ENCODE measurements at regions not wholly inside any gene's neighbourhood (a gene's known extent, or its start where the extent isn't known, plus 50 kb on each side); places are given as distances from the start of the nearest gene placed in this dataset.
A peak's percentile ranks its signal among the peaks of the same experiment; 100 is the strongest.
"Not testable (repeated sequence)": the region's sequence is repeated elsewhere in the genome, so short reads cannot be mapped to it uniquely, and the experiment has no call there.

DNA sequence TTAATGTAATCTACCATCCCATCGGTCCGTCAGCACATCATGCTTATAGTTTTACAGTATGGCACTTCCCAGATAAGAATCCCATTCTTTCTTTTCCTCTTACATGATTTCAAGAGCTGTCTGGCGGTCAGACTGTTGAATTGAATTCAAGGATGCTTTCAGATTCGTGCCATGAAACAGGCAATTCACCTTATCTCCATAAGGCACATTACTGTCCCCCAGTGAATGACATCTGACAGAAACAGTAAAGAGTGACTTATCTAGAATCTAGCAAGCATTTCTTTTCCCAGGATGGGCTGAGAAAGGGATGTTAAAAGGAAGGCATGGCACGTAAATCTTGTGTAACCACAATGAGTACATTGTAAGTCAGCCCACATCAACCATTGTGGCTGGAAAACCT lies 61.1 kb upstream of the SEM1 start:
- DNase-seq (no peak), ATAC-seq (no peak)

DNA sequence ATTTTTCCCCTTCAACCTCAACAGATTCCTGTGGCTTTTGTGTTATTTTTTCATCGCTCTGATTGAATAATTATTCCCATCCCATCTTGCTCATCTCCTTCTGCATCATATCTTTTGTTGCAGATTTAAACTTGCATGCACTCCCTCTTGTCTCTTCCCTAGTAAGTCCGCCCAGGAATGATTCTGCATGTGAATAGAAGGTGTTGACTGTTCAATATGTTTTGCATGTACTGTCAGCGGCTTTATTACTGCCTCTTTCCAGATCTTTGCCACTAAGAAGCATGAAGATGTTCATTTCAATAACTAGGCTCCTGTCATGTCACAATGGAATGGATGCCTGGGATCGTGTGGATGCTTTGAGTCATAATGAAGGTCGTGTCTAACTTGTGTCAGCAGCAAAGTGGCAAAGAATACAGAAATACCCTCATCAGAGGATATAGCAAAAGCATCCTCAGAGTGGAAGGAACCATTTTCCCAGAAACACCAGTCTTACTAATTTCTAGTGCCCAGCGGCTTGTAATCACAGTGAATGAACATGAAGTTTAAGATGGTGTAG lies 62.6 kb upstream of the SEM1 start:
- no peak for DNase-seq
- ATAC-seq: no peak

DNA sequence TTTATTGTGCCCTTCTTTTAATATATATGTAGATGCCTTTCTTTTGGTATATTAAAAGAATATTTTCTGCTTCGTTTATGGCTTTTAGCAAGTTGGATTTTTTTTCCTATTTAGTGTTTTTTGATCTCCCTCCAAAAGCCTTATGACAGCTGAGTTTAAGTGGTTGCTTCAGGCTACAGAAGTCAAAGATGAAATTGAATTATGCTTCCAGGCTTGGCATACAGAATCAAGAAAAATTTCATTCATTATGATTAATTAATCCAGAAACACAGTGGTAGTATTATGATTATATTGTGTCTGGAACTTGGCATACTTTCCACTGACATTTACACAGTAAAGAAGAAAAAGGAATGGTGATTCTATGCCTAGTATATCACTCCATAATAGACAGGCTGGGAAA lies 63.8 kb upstream of the SEM1 start:
- no peak for DNase-seq
- ATAC-seq: no peak

DNA sequence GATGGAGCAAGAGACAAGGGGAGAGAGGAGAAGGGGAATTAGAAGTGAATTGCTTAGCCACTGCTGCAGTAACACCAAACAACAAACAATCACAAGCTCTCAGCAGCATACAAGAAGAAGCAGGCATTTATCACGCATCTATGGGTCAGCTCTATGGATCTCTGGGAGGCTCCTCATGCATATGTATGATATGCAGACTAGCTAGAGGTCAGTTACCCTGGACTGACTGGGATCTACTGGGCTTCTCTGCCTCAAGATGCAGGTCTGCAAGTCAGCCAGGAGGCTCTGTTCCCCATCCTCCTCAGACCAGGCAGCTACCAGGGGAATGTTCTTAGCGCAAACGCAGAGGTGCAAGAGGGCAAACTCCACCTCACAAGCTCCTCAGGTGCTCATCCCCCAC lies 64.7 kb upstream of the SEM1 start:
- DNase-seq: no peak
- no peak for ATAC-seq

DNA sequence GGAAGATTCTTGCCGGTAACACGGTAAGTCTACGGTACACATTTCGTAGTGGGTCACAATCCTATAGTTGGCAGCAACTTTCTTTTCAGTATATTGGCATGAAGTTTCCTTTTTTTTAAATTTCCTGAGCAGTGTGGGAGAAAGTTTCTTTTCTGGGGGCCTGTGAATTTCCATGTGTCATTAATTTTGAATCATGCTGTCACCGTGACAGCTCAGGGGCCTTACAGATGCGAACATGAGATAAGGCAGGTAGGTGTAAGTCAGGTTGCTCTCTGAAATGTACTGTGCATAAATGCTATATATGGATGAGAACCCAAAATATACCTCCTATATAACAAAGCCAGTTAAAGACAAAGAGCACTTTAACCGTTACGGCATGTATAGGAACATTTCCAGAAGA lies 65.4 kb upstream of the SEM1 start:
- ATAC-seq: no peak

DNA sequence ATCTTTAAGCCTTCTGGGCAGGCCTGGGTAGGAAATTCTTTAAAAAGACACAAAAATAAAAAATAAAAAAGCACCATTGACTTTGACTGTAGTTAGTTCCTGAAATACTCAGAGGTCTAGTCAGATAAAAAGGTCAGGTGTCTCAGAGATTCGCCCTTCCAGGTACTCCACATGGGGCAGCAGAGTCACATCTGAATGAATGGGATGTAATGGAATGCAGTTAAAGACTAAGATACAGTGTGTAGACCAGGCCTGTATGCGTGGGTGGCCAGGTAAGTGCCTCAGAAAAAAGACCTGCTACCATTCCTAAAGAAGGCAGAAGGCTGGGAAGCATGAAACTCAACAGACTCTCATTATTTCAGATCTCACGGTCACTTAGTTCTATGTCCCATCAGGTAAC lies 68.6 kb upstream of the SEM1 start:
- ATAC-seq: no peak
- no peak for DNase-seq

More for the DNA sequence above, 65.4 kb upstream of the SEM1 start:
- DNase-seq: no peak

DNA sequence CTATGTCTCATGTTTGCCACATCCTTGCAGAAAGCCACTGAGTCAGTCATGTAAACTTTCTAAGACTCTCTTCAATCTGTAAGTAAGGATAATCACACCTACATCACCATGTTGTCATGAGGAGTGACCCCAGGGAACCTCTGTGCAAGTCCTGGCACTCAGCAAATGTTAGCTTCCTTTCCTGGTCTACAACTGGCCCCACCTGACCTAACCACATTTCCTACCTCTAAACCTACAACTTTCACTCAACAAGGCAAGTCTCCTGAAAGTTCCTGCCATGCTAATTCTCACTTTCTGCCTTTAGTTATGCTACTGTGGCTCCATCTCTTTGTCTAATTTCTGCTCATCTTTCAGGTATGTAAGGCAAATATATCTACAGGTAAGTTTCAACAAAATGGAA lies 72.3 kb upstream of the SEM1 start:
- DNase-seq (no peak), ATAC-seq (peak; percentile 23)

DNA sequence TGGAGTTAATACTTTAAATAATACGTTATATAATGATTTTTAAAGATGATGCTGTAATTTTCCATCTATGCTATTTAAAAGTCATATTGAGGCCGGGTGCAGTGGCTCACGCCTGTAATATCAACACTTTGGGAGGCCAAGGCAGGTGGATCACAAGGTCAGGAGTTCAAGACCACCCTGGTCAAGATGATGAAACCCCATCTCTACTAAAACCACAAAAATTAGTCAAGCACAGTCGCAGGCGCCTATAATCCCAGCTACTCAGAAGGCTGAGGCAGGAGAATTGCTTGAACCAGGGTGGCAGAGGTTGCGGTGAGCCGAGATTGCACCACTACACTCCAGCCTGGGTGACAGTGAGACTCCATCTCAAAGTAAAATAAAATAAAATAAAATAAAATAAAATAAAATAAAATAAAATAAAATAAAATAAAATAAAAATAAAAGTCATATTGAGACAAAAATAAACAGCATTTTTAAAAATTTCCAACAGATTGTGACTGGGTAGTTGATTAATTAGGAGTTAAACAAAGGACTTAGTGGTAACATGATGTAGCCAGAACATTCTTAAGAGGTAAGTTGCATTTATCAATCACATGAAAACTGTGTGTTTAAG lies 73.1 kb upstream of the SEM1 start:
- not testable (repeated sequence) for DNase-seq, ATAC-seq

DNA sequence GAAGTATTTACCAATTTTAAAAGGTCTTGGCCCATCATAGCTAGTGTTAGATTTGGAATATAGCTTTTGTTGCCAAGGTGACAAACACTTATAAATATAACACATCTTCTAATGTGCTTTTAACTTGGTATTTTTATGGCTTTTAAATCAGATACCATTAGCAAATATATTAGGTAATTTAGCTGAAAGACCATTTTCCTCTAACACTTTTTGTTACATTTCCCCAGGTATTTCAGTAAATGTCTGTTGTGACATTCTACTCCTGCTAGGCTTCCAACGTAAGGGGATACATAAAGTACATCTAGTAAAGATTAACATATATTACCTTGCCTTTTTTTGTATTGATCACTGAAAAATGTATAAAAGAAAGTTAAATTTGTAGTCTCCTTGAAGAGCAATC lies 75.0 kb upstream of the SEM1 start:
- ATAC-seq (no peak), DNase-seq (no peak)

DNA sequence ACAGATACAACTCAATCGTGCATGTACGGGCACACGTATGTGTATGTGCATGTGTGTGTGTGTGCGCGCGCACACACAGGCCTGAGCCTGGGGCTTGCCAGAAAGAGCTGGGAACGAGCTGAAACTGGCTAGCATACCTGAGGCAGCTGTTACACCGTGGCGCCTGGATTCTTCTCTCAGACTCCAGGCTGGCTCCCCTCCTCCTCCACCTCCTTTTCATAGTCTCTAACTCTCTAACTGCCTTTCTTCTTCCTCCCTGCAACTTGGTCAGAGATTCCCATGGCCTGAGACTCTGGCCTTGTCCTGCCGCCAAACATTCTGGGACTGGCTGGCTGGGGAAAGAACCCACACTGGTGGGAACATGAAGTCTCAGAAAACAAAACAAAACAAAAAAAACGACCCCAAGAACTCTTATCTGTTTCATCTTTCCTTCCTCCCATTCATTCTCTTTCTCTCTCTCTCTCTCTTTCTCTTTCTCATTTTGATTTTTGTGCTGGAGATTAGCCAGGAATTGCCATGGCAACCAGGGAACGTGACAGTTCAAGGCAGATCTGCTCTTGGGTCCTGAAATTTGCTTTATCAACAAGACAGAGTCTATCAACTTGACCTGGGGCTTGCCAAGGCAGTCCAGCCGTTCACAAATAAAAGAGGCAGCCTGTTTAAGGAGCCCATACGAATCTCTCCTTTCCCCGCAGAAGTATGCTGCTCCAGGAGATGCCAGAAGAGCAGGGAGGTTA lies 76.8 kb upstream of the SEM1 start:
- DNase-seq (no peak), ATAC-seq (no peak)

DNA sequence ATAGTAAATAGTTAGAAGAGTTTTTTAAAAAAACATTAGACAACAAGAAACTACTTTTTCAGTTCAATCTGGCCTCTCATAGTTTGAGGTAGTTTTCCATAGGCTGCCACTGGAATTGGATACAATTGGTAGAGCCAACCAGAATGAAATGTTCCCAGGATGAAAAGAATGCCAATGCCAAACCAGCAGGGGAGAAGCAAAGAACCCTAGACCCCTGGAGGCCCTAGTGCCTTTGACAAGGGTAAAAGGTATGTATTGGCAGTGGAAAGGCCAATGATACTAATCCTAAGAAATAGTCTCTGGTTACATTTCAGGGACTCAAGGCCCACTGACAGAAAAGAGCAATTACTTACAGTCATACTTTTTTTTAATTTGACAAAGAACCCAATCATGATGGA lies 77.4 kb upstream of the SEM1 start:
- no peak for ATAC-seq
- DNase-seq: no peak

DNA sequence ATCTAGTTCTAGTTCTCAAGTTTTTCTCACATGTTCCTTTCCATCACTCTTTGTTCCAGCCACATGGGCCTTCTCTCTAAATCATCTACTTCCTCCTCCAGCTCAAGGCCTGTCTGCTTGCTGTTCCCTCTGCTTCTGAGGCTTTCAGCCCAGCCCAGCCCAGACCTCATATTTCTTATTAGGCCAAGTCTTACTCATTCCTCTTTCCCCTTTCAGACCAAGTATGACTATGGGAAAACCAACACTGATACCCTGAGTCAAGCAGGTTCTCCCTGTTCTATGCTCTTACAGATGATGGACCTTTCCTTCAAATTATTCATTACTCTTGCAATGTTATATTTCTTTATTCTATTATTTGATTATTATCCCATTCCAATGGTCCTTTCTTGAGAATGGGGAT lies 80.3 kb upstream of the SEM1 start:
- DNase-seq (no peak), ATAC-seq (no peak)

DNA sequence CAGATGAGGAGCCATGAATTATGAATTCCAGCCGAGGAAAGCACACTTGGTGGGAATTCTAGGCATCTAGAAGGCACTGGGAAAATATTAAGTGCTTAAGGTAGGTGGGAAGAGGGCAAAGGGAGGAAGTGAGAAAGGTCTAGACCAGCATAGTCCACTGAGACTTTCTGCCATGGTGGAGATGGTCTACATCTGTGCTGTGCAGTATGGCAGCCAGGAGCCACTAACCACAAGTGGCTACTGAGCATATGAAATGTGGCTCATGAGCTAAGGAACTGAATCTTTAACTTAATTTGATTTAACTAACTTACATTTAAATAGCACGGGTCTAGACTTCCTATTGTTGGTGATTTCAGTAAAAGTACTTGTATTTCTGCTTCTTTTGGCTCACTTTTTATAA lies 82.5 kb upstream of the SEM1 start:
- no peak for ATAC-seq
- DNase-seq: no peak

DNA sequence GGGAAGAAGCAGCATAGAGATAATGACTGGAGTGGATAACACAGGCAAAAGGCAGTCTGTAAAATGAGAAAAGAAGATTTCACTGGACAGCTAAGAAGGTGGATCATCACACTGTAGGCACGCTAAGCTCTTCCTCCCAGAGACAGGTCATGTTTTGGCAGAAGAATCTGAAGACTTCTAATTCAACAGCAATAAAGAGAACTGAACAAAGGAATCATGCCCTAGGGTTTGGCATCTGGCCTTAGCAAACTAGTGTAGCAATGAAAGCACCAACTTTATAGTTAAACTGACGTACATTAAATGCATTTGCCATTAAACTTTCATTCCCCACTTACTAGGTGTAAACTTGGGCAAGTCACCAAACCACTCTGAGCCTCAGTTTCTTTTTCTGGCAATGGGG lies 84.4 kb upstream of the SEM1 start:
- DNase-seq (no peak), ATAC-seq (no peak)

DNA sequence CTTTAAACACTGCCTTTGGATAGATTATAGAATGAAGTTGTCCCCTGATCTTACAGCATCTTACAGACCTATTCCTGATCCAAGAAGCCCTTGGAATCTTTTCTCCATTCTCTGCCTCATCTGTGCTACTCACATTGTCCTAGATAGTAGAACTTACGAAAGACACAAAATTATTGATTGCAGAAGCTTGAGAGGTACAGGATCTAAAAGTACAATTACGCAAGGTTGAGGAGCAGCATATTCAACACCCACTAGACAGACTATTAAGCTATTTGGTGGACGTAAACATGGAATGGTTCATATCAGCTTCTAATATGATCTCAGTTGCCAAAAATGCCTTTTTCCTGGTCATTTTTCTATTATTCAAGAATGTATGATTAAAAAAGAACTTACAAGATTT lies 90.5 kb upstream of the SEM1 start:
- DNase-seq: no peak
- no peak for ATAC-seq

DNA sequence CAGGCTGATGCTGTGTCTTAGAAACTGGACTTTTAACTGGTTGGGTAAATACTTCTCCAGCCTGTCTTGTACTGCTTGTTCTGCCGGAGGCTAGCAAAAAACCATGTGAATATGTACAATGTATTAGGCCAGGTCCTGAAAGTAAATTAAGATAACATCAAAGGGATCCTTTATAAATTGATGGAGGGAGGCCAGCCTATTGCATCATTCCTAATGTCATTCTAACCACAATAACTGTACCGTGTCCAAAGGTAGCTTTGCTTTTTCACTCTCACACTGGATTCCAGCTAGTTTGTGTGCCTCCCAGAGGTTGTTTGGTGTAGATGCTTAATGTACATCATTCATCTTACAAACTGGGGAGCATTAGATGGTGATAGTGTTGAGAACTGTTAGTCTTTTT lies 91.2 kb upstream of the SEM1 start:
- no peak for DNase-seq

DNA sequence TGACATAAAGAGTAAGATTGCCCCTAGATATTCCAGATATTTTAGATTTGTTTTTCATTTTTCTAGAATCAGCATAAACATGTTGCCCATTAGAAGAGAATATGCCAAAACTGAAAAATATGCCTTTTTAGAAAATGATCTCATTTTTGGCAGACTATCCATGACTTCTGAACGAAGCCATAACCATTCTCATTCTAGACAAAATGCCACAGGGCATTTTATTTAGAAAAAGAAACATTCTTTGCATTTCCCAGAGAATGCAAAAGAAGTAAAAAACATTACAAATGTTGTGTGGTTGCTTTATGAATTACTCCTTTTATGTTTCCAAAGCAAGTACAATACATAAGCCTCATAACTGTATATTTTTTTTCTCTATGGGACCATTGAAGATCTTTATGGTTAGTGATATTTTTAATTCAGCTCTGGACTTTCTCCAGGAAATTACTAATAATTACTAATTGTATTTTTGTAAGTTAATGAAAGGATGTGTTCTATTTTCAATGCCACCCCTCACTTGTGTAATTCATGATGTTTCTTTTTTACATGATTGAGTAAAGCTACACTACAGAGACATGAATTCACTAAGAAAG lies 109.6 kb upstream of the SEM1 start:
- ATAC-seq (no peak), DNase-seq (no peak)

More for the DNA sequence above, 91.2 kb upstream of the SEM1 start:
- no peak for ATAC-seq

DNA sequence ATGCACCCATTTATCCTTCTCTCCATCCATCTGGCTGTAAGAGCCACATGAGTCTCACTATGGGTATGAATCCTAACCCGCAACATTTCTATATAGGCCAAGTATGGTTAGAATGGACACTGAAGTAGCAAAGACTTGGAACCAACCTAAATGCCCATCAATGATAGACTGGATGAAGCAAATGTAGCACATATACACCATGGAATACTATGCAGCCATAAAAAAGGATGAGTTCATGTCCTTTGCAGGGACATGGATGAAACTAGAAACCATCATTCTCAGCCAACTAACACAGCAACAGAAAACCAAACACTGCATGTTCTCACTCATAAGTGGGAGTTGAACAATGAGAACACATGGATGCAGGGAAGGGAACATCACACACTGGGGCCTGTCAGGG lies 111.5 kb upstream of the SEM1 start:
- ATAC-seq, DNase-seq: not testable (repeated sequence)

DNA sequence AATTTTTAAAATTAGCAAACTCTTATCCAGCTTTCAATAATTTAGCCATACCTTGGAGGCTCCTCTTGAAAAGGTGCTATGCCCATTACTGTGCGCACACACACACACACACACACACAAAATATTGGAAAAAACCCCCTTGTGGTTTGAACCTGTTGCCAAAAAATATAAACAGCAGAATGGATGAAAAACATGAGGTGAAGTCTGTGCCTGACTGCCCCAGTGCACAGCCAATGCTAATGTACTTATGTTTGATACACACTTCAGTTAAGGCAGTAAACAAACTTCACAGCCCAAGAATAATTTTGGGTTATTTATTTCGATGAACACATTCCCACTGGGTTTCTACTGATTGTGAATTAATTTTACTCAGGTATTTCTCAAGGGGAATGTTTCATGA lies 113.2 kb upstream of the SEM1 start:
- DNase-seq (no peak), ATAC-seq (no peak)

DNA sequence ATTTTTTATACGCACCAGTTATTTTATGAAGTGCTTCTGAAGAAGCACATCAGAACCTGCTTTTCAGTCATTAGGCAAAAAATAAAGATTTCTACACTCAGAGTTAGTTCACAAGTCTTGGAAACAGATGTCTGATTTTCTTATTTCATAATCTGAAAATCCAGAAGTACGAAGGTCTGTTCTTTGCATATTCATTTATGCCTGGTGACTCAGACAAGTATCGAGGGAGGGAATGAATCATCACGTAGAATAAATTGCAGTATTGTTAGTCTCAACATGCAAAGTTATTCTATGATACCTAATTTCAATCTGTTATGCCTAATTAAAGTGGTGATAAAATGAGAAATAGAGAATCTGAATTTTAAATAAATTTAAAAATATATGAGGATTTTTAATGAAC lies 113.6 kb upstream of the SEM1 start:
- ATAC-seq (peak; percentile 57), DNase-seq (no peak)

DNA sequence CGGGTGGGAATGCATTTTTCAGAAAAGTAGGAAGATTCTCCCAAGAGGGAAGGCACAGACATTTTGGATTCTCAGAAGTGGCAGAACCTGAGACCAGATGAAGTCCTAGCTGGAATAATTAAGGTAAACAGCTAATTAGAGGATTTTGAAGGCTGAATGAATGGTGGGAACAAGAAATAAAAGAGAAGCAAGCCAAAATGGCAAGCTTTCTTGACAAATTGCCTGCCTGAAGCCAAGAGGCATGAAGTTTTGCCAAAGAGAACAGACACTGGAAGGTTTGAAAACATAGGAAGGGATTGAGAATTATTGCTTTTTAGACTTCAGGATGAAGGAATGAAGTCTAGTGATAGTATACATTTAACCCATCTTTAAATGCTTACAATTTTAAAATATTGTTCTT lies 115.0 kb upstream of the SEM1 start:
- no peak for ATAC-seq
- DNase-seq: no peak

DNA sequence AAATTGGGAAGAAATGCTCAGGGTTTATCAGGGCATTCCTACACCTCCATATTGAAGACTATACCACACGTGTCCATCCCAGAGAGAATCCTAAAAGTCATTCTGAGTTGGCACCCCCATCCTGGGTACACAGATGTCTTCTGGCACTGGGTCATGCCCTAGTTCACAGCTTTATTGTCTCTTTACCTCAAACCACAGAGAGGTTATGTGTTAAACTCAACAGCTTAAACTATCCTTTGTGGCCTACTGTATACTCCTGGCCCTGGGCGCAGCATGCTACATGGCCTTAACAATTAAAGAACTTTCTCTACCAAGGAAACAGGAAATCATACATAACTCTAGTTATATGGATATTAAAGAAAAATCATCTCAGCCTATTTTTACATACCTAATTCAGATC lies 115.6 kb upstream of the SEM1 start:
- peak; percentile 36 for ATAC-seq

DNA sequence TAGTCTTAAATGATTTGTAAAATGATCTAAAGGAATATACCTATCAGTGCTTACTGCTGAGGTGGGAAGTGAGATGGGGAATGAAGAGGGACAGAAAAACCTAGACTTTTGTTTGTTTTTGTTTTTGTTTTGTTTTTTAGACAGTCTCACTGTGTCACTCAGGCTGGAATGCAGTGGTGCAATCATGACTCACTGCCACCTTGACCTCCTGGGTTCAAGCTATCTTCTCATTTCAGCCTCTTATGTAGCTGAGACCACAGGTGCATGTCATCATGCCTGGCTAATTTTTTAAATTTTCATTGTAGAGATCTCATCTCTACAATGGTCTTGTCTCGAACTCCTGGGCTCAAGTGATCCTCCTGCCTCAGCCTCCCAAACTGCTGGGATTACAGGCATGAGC lies 116.4 kb upstream of the SEM1 start:
- no peak for ATAC-seq
- DNase-seq: no peak

More for the DNA sequence above, 115.6 kb upstream of the SEM1 start:
- no peak for DNase-seq

DNA sequence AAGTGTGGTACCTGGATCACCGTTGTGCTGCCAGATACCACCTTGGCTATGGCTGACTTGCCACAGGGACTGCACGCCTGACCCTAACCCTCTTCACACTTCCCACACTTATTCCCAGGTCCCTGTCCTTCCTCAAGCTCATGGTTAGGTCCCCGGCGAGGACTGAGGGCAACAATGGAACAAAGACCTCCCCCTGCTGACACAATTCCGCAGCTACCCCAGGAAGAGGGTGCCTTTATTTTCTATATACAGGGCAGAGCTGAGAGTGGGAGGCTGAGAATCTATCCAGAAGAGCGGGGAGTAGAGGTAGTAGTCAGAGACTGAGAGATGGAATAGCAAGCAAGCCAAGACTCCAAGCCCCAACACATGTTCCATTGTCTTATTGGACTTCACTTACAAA lies 118.1 kb upstream of the SEM1 start:
- DNase-seq (no peak), ATAC-seq (no peak)
